Ishikawa (cell line): ENCODE measurements at regions not wholly inside any gene's neighbourhood (a gene's known extent, or its start where the extent isn't known, plus 50 kb on each side); places are given as distances from the start of the nearest gene placed in this dataset.

Source experiments
- CEBPB ChIP-seq: IDR thresholded peaks from 2 replicates; pipeline ENCODE4 v1.6.1; 2012
- CREB1 ChIP-seq: IDR thresholded peaks from 2 replicates; pipeline ENCODE4 v1.6.1; 2012; ENCODE audit warnings: low read depth
- EGR1 ChIP-seq: IDR thresholded peaks from 2 replicates; pipeline ENCODE4 v1.6.1; 2012
- EP300 ChIP-seq: IDR thresholded peaks from 2 replicates; pipeline ENCODE4 v1.6.1; 2012; ENCODE audit warnings: borderline replicate concordance
- MAX ChIP-seq: IDR thresholded peaks from 2 replicates; pipeline ENCODE4 v1.6.1; 2012
- NFIC ChIP-seq: IDR thresholded peaks from 2 replicates; pipeline ENCODE4 v1.6.1; 2012
- RAD21 ChIP-seq: IDR thresholded peaks from 2 replicates; pipeline ENCODE4 v1.6.1; 2012; ENCODE audit warnings: low read depth
- TAF1 ChIP-seq: IDR thresholded peaks from 2 replicates; pipeline ENCODE4 v1.6.1; 2012; ENCODE audit warnings: low read depth, mild to moderate bottlenecking
- TCF12 ChIP-seq: IDR thresholded peaks from 2 replicates; pipeline ENCODE4 v1.6.1; 2012; ENCODE audit warnings: low read depth
- TEAD4 ChIP-seq: IDR thresholded peaks from 2 replicates; pipeline ENCODE4 v1.6.1; 2012
- ZBTB7A ChIP-seq: IDR thresholded peaks from 2 replicates; pipeline ENCODE4 v1.6.1; 2012; ENCODE audit warnings: low read depth
- TF ChIP-seq, protein P1 (sequence below): IDR thresholded peaks from 2 replicates; pipeline ENCODE4 v1.6.1; 2012; ENCODE audit warnings: low read depth, mild to moderate bottlenecking
- TF ChIP-seq, protein P2 (sequence below): IDR thresholded peaks from 2 replicates; pipeline ENCODE4 v1.6.1; 2012

DNA sequence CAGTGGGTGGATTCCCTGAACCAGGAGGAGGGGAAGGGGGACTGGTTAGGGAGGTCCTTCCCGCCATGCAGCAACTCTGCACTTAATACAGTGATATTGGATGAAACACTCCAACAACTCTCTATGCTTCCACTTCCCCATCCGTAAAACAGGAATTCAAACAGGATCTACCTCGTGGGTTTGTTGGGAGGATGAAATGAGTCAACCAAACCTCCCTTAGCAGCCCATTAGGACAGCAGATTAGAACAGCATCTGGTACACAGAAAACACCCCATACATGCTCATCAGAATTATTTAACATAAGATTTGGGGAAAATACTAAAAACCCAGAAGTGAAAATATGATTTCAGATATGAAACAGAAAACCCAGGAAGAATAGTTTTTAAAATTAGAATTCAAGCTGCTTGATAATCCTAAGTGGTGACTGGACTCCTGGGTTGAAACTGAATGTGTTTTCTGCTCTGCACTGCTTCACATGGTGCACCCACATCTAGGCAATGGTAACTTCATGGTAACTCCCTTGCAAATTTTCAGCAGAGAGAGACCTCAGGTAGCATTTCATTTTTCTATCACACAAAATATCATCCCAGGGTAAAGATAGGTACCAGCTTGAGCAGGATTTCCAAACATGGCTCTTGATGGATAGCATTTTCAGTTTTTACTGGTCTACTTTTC lies 326.8 kb upstream of the FRG2C start:
- TF ChIP-seq TAF1 (no peak), TEAD4 (no peak), RAD21 (no peak), MAX (no peak), CEBPB (no peak), EP300 (no peak), EGR1 (no peak), CREB1 (no peak), ZBTB7A (no peak), TCF12 (no peak), NFIC (no peak)
- TF ChIP-seq, protein P1, sequence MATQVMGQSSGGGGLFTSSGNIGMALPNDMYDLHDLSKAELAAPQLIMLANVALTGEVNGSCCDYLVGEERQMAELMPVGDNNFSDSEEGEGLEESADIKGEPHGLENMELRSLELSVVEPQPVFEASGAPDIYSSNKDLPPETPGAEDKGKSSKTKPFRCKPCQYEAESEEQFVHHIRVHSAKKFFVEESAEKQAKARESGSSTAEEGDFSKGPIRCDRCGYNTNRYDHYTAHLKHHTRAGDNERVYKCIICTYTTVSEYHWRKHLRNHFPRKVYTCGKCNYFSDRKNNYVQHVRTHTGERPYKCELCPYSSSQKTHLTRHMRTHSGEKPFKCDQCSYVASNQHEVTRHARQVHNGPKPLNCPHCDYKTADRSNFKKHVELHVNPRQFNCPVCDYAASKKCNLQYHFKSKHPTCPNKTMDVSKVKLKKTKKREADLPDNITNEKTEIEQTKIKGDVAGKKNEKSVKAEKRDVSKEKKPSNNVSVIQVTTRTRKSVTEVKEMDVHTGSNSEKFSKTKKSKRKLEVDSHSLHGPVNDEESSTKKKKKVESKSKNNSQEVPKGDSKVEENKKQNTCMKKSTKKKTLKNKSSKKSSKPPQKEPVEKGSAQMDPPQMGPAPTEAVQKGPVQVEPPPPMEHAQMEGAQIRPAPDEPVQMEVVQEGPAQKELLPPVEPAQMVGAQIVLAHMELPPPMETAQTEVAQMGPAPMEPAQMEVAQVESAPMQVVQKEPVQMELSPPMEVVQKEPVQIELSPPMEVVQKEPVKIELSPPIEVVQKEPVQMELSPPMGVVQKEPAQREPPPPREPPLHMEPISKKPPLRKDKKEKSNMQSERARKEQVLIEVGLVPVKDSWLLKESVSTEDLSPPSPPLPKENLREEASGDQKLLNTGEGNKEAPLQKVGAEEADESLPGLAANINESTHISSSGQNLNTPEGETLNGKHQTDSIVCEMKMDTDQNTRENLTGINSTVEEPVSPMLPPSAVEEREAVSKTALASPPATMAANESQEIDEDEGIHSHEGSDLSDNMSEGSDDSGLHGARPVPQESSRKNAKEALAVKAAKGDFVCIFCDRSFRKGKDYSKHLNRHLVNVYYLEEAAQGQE: no peak
- TF ChIP-seq, protein P2, sequence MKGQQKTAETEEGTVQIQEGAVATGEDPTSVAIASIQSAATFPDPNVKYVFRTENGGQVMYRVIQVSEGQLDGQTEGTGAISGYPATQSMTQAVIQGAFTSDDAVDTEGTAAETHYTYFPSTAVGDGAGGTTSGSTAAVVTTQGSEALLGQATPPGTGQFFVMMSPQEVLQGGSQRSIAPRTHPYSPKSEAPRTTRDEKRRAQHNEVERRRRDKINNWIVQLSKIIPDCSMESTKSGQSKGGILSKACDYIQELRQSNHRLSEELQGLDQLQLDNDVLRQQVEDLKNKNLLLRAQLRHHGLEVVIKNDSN: no peak
